HL-60 (cell line): ENCODE measurements at regions not wholly inside any gene's neighbourhood (a gene's known extent, or its start where the extent isn't known, plus 50 kb on each side); places are given as distances from the start of the nearest gene placed in this dataset.

ENCODE experiments used
- CTCF ChIP-seq: IDR thresholded peaks from one replicate; pipeline ENCODE4 v1.5.1; 2011; ENCODE audit warnings: low read length, control low read depth, inconsistent platforms; ENCODE audit not compliant: insufficient read depth
- GABPA ChIP-seq: IDR thresholded peaks from 2 replicates; pipeline ENCODE4 v1.6.1; 2012; ENCODE audit warnings: low read depth
- POLR2AphosphoS5 ChIP-seq: IDR thresholded peaks from 2 replicates; pipeline ENCODE4 v1.6.1; 2012; ENCODE audit warnings: low read depth
- REST ChIP-seq: IDR thresholded peaks from 2 replicates; pipeline ENCODE4 v1.6.1; 2012; ENCODE audit warnings: low read depth; ENCODE audit not compliant: insufficient replicate concordance
- SPI1 ChIP-seq: IDR thresholded peaks from 2 replicates; pipeline ENCODE4 v1.6.1; 2012; ENCODE audit warnings: low read depth, mild to moderate bottlenecking, borderline replicate concordance

- TF ChIP-seq CTCF (no peak), POLR2AphosphoS5 (no peak), REST (no peak), SPI1 (no peak), GABPA (no peak)
Measured at GRCh38 chr6:115601064-115601463, 459.6 kb downstream of the FRK start.
